GM23338 (cell line): ENCODE measurements at regions not wholly inside any gene's neighbourhood (a gene's known extent, or its start where the extent isn't known, plus 50 kb on each side); places are given as distances from the start of the nearest gene placed in this dataset.
"Not testable (repeated sequence)": the region's sequence is repeated elsewhere in the genome, so short reads cannot be mapped to it uniquely, and the experiment has no call there.

Source experiments
- ATAC-seq: fragments of 200-7000 bp; cut with Tn5 transposase; 3 replicates; pipeline ENCODE4 v1.9.1; 2020
- DNase-seq: peaks from one replicate; pipeline ENCODE4 v3.0.0-alpha.2; 2015; ENCODE audit warnings: low spot score
- H2AFZ ChIP-seq: fragments of 200-600 bp; sonication (generic); 2 replicates; pipeline ENCODE4 v1.8.0; 2016; ENCODE audit warnings: antibody characterized with exemption, mild to moderate bottlenecking, moderate library complexity
- H3F3A ChIP-seq: fragments of 200-600 bp; sonication (generic); replicated peaks from 2 replicates; pipeline ENCODE4 v1.8.0; 2017; ENCODE audit warnings: antibody characterized with exemption, mixed run types, low read depth
- H3K27ac ChIP-seq: fragments of 200-600 bp; sonication (generic); 2 replicates; pipeline ENCODE4 v1.6.1; 2016; ENCODE audit warnings: low read depth
- H3K27me3 ChIP-seq: fragments of 200-600 bp; sonication (generic); 2 replicates; pipeline ENCODE4 v1.8.0; 2016; ENCODE audit warnings: mild to moderate bottlenecking, mixed run types, moderate library complexity; ENCODE audit not compliant: insufficient read depth
- H3K36me3 ChIP-seq: fragments of 200-600 bp; sonication (generic); 2 replicates; pipeline ENCODE4 v1.8.0; 2016; ENCODE audit warnings: mild to moderate bottlenecking; ENCODE audit not compliant: insufficient read depth
- H3K4me1 ChIP-seq: fragments of 200-600 bp; sonication (generic); 2 replicates; pipeline ENCODE4 v1.8.0; 2016; ENCODE audit warnings: mild to moderate bottlenecking, moderate library complexity; ENCODE audit not compliant: insufficient read depth
- H3K4me2 ChIP-seq: fragments of 200-600 bp; sonication (generic); 2 replicates; pipeline ENCODE4 v1.7.1; 2017; ENCODE audit warnings: mixed run types
- H3K4me3 ChIP-seq: fragments of 200-600 bp; sonication (generic); 2 replicates; pipeline ENCODE4 v1.6.1; 2016; ENCODE audit warnings: mixed run types
- H3K79me2 ChIP-seq: fragments of 200-600 bp; sonication (generic); replicated peaks from 2 replicates; pipeline ENCODE4 v1.8.0; 2017; ENCODE audit warnings: mild to moderate bottlenecking; ENCODE audit not compliant: insufficient read depth
- H3K9me2 ChIP-seq: fragments of 200-600 bp; sonication (generic); 2 replicates; pipeline ENCODE4 v1.8.0; 2017; ENCODE audit not compliant: insufficient read depth
- H4K20me1 ChIP-seq: fragments of 200-600 bp; sonication (generic); replicated peaks from 2 replicates; pipeline ENCODE4 v1.8.0; 2017; ENCODE audit warnings: mild to moderate bottlenecking; ENCODE audit not compliant: insufficient read depth
- H3K27ac Mint-ChIP-seq: 2 replicates; pipeline ENCODE4 v1.8.0; 2020; ENCODE audit warnings: inconsistent platforms, mild to moderate bottlenecking, moderate library complexity, mixed read lengths
- H3K27me3 Mint-ChIP-seq: 3 replicates; pipeline ENCODE4 v1.8.0; 2022; ENCODE audit warnings: low read depth, mild to moderate bottlenecking, moderate library complexity, mixed read lengths, inconsistent platforms; ENCODE audit not compliant: insufficient read depth, poor library complexity
- H3K36me3 Mint-ChIP-seq: 3 replicates; pipeline ENCODE4 v1.8.0; 2021; ENCODE audit warnings: low read depth, mild to moderate bottlenecking, inconsistent platforms, moderate library complexity, mixed read lengths
- H3K4me1 Mint-ChIP-seq: 3 replicates; pipeline ENCODE4 v1.8.0; 2020; ENCODE audit warnings: mild to moderate bottlenecking, inconsistent platforms, mixed read lengths
- H3K4me3 Mint-ChIP-seq: 3 replicates; pipeline ENCODE4 v1.8.0; 2021; ENCODE audit warnings: moderate library complexity, mild to moderate bottlenecking, inconsistent platforms, mixed read lengths
- H3K9me3 Mint-ChIP-seq: 3 replicates; pipeline ENCODE4 v1.8.0; 2020; ENCODE audit warnings: moderate library complexity, mild to moderate bottlenecking, inconsistent platforms, mixed read lengths
- JUNB ChIP-seq: IDR thresholded peaks from one replicate; pipeline ENCODE4 v1.6.1; 2016; ENCODE audit warnings: antibody characterized with exemption; ENCODE audit not compliant: unreplicated experiment
- POLR2AphosphoS5 ChIP-seq: IDR thresholded peaks from 2 replicates; pipeline ENCODE4 v1.6.1; 2016; ENCODE audit warnings: antibody characterized with exemption, low read depth
- ZNF114 ChIP-seq: fragments of 250-450 bp; sonication (Bioruptor Pico); IDR thresholded peaks from 2 replicates; pipeline ENCODE4 v1.5.0; 2020; ENCODE audit warnings: mild to moderate bottlenecking, moderate library complexity
- TF ChIP-seq, protein P1 (sequence below), 2 experiments: fragments of 200-600 bp in 1 of 2; sonication (generic) in 1 of 2; conservative IDR thresholded peaks; 2 replicates each; pipeline versions ENCODE4 v1.5.1 to v1.6.1; 2016 to 2017; ENCODE audit warnings: antibody characterized with exemption in 2 of 2, low read depth in 2 of 2, mild to moderate bottlenecking in 2 of 2, moderate library complexity in 1 of 2
- TF ChIP-seq, protein P2 (sequence below): IDR thresholded peaks from one replicate; pipeline ENCODE4 v1.6.1; 2018; ENCODE audit warnings: antibody characterized with exemption; ENCODE audit not compliant: unreplicated experiment
- TF ChIP-seq, protein P3 (sequence below): fragments of 250-450 bp; sonication (Bioruptor Pico); IDR thresholded peaks from 2 replicates; pipeline ENCODE4 v1.5.0; 2020; ENCODE audit warnings: mild to moderate bottlenecking, moderate library complexity

DNA sequence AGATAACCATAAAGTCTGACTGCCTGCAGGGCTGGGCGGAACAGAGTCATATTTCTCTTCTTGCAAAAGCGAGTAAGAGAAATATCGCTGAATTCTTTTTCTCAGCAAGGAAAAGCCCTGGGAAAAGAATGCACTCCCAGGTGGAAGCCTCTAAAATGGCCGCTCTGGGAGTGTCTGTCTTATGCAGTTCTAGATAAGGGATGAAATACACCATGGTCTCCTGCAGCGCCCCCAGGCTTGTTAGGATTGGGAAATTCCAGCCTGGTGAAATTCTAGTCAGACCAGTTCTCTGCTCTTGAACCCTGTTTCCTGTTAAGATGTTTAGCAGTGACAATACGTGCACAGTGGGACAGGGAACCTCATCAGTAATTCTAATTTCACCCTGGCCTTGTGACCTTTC is 362.2 kb downstream of the GJA1 start:
- not testable (repeated sequence) for H3K4me1 ChIP-seq, H3K27ac ChIP-seq, H3K36me3 ChIP-seq, H3K4me3 Mint-ChIP-seq, H3K79me2 ChIP-seq, H3K27ac Mint-ChIP-seq, ATAC-seq, H3F3A ChIP-seq, H3K9me2 ChIP-seq, H3K4me3 ChIP-seq, H3K4me1 Mint-ChIP-seq, H3K4me2 ChIP-seq, H4K20me1 ChIP-seq, H3K27me3 Mint-ChIP-seq, H2AFZ ChIP-seq, H3K27me3 ChIP-seq
- DNase-seq: peak; percentile 29
- TF ChIP-seq, protein P1, sequence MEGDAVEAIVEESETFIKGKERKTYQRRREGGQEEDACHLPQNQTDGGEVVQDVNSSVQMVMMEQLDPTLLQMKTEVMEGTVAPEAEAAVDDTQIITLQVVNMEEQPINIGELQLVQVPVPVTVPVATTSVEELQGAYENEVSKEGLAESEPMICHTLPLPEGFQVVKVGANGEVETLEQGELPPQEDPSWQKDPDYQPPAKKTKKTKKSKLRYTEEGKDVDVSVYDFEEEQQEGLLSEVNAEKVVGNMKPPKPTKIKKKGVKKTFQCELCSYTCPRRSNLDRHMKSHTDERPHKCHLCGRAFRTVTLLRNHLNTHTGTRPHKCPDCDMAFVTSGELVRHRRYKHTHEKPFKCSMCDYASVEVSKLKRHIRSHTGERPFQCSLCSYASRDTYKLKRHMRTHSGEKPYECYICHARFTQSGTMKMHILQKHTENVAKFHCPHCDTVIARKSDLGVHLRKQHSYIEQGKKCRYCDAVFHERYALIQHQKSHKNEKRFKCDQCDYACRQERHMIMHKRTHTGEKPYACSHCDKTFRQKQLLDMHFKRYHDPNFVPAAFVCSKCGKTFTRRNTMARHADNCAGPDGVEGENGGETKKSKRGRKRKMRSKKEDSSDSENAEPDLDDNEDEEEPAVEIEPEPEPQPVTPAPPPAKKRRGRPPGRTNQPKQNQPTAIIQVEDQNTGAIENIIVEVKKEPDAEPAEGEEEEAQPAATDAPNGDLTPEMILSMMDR (conservative IDR thresholded peaks at IDR 0.05; ENCODE audit: low read depth in 2 of 2): 0 out of 4 replicates have a peak, but pooled peaks of 1 of the 2 experiments have one; percentile 7
- Mint-ChIP-seq H3K9me3 (peaks cover 51% of the 10 kb centered on the region), H3K36me3 (peaks cover 40% of the 10 kb centered on the region)

DNA sequence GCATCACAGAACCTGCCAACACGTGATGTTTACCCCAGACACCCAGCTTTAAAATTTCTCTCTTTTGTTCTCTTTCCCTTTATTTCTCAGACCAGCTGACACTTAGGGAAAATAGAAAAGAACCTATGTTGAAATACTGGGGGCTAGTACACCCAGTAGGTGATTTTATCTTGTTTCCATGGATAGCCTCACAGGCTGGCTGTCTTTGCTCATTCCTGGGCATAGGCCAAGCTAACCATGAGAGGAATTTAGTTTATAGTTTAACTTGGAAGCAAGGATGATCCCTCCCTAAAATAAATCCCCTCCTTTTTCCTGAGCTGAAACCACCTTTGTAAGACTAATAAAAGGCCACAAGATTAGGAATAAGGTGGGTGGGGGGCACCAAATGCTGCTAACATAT is 362.7 kb downstream of the GJA1 start:
- not testable (repeated sequence) for H3K27me3 Mint-ChIP-seq, H3K4me1 ChIP-seq, H3K79me2 ChIP-seq, DNase-seq, H3F3A ChIP-seq, H3K27me3 ChIP-seq, H3K4me3 ChIP-seq, H3K27ac ChIP-seq, H3K4me2 ChIP-seq, H2AFZ ChIP-seq, H4K20me1 ChIP-seq, ATAC-seq, H3K4me3 Mint-ChIP-seq, H3K9me2 ChIP-seq, H3K27ac Mint-ChIP-seq, H3K4me1 Mint-ChIP-seq, H3K36me3 ChIP-seq
- peaks cover 40% of the 10 kb centered on the region for H3K36me3 Mint-ChIP-seq
- peaks cover 54% of the 10 kb centered on the region for H3K9me3 Mint-ChIP-seq

DNA sequence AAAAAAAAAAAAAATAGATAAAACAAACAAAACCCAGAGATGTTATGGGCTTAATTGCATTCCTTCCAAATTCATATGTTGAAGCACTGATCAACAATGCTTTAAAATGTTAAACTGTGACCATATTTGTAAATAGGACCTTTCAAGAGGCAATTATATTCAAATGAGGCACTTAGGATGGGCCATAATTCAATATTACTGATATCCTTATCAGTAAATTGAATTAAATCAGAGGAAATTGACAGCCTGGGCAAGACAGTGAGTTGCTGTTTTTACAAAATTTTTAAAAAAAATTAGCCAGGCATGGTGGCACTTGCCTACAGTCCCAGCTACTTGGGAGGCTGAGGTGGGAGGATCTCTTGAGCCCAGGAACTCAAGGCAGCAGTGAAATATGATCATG is 364.1 kb downstream of the GJA1 start:
- Histone ChIP-seq H3K4me1 (no peaks in the 10 kb centered on the region), H3K4me2 (no peak overlapping the region), H3K27me3 (no peaks in the 10 kb centered on the region), H4K20me1 (no peaks in the 10 kb centered on the region), H3K9me2 (0 out of 2 replicates have a peak, but pooled peaks cover 4% of the 10 kb centered on the region), H3F3A (no peaks in the 10 kb centered on the region), H3K79me2 (no peaks in the 10 kb centered on the region), H3K36me3 (no peaks in the 10 kb centered on the region), H2AFZ (no peak overlapping the region), H3K4me3 (no peak overlapping the region), H3K27ac (no peak overlapping the region)
- H3K27me3 Mint-ChIP-seq: no peaks in the 10 kb centered on the region
- DNase-seq (no peak), ATAC-seq (no peak)
- no peak overlapping the region for H3K4me3 Mint-ChIP-seq
- H3K9me3 Mint-ChIP-seq: peaks cover 54% of the 10 kb centered on the region
- H3K27ac Mint-ChIP-seq: no peak overlapping the region
- TF ChIP-seq POLR2AphosphoS5 (no peak), ZNF114 (CRISPR knock-in tag) (no peak), JUNB (no peak)
- TF ChIP-seq, protein P2, sequence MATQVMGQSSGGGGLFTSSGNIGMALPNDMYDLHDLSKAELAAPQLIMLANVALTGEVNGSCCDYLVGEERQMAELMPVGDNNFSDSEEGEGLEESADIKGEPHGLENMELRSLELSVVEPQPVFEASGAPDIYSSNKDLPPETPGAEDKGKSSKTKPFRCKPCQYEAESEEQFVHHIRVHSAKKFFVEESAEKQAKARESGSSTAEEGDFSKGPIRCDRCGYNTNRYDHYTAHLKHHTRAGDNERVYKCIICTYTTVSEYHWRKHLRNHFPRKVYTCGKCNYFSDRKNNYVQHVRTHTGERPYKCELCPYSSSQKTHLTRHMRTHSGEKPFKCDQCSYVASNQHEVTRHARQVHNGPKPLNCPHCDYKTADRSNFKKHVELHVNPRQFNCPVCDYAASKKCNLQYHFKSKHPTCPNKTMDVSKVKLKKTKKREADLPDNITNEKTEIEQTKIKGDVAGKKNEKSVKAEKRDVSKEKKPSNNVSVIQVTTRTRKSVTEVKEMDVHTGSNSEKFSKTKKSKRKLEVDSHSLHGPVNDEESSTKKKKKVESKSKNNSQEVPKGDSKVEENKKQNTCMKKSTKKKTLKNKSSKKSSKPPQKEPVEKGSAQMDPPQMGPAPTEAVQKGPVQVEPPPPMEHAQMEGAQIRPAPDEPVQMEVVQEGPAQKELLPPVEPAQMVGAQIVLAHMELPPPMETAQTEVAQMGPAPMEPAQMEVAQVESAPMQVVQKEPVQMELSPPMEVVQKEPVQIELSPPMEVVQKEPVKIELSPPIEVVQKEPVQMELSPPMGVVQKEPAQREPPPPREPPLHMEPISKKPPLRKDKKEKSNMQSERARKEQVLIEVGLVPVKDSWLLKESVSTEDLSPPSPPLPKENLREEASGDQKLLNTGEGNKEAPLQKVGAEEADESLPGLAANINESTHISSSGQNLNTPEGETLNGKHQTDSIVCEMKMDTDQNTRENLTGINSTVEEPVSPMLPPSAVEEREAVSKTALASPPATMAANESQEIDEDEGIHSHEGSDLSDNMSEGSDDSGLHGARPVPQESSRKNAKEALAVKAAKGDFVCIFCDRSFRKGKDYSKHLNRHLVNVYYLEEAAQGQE: no peak
- TF ChIP-seq, protein P3, sequence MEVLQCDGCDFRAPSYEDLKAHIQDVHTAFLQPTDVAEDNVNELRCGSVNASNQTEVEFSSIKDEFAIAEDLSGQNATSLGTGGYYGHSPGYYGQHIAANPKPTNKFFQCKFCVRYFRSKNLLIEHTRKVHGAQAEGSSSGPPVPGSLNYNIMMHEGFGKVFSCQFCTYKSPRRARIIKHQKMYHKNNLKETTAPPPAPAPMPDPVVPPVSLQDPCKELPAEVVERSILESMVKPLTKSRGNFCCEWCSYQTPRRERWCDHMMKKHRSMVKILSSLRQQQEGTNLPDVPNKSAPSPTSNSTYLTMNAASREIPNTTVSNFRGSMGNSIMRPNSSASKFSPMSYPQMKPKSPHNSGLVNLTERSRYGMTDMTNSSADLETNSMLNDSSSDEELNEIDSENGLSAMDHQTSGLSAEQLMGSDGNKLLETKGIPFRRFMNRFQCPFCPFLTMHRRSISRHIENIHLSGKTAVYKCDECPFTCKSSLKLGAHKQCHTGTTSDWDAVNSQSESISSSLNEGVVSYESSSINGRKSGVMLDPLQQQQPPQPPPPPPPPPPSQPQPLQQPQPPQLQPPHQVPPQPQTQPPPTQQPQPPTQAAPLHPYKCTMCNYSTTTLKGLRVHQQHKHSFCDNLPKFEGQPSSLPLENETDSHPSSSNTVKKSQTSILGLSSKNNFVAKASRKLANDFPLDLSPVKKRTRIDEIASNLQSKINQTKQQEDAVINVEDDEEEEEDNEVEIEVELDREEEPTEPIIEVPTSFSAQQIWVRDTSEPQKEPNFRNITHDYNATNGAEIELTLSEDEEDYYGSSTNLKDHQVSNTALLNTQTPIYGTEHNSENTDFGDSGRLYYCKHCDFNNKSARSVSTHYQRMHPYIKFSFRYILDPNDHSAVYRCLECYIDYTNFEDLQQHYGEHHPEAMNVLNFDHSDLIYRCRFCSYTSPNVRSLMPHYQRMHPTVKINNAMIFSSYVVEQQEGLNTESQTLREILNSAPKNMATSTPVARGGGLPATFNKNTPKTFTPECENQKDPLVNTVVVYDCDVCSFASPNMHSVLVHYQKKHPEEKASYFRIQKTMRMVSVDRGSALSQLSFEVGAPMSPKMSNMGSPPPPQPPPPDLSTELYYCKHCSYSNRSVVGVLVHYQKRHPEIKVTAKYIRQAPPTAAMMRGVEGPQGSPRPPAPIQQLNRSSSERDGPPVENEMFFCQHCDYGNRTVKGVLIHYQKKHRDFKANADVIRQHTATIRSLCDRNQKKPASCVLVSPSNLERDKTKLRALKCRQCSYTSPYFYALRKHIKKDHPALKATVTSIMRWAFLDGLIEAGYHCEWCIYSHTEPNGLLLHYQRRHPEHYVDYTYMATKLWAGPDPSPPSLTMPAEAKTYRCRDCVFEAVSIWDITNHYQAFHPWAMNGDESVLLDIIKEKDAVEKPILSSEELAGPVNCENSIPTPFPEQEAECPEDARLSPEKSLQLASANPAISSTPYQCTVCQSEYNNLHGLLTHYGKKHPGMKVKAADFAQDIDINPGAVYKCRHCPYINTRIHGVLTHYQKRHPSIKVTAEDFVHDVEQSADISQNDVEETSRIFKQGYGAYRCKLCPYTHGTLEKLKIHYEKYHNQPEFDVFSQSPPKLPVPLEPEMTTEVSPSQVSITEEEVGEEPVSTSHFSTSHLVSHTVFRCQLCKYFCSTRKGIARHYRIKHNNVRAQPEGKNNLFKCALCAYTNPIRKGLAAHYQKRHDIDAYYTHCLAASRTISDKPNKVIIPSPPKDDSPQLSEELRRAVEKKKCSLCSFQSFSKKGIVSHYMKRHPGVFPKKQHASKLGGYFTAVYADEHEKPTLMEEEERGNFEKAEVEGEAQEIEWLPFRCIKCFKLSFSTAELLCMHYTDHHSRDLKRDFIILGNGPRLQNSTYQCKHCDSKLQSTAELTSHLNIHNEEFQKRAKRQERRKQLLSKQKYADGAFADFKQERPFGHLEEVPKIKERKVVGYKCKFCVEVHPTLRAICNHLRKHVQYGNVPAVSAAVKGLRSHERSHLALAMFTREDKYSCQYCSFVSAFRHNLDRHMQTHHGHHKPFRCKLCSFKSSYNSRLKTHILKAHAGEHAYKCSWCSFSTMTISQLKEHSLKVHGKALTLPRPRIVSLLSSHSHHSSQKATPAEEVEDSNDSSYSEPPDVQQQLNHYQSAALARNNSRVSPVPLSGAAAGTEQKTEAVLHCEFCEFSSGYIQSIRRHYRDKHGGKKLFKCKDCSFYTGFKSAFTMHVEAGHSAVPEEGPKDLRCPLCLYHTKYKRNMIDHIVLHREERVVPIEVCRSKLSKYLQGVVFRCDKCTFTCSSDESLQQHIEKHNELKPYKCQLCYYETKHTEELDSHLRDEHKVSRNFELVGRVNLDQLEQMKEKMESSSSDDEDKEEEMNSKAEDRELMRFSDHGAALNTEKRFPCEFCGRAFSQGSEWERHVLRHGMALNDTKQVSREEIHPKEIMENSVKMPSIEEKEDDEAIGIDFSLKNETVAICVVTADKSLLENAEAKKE: no peak
- H3K4me1 Mint-ChIP-seq: no peaks in the 10 kb centered on the region
- H3K36me3 Mint-ChIP-seq: peaks cover 40% of the 10 kb centered on the region
